ENCODE measurements at regions not wholly inside any gene's neighbourhood (a gene's known extent, or its start where the extent isn't known, plus 50 kb on each side); places are given as distances from the start of the nearest gene placed in this dataset.

DNA sequence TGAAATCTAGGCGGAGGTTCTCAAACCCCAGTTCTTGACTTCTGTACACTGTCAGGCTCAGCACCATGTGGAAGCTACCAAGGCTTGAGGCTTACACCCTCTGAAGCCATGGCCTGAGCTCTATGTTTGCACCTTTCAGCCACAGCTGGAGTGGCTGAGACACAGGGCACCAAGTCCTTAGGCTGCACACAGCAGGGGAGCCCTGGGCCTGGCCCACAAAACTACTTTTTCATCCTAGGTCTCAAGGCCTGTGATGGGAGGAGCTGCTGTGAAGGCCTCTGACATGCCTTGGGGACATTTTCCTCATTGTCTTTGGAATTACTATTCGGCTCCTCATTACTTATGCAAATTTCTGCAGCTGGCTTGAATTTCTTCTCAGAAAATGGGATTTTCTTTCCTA lies 503.2 kb upstream of the PCDH20 start:
- TF ChIP-seq TCF4 (CRISPR knock-in tag; IDR thresholded peaks at IDR 0.05; ENCODE audit: borderline replicate concordance) (no peak), RARB (CRISPR knock-in tag; IDR thresholded peaks at IDR 0.05) (no peak), ZNF8 (CRISPR knock-in tag; IDR thresholded peaks at IDR 0.05) (no peak), ARNTL (CRISPR knock-in tag; IDR thresholded peaks at IDR 0.05; ENCODE audit: borderline replicate concordance, low read depth) (no peak)
- TF ChIP-seq, protein P1, sequence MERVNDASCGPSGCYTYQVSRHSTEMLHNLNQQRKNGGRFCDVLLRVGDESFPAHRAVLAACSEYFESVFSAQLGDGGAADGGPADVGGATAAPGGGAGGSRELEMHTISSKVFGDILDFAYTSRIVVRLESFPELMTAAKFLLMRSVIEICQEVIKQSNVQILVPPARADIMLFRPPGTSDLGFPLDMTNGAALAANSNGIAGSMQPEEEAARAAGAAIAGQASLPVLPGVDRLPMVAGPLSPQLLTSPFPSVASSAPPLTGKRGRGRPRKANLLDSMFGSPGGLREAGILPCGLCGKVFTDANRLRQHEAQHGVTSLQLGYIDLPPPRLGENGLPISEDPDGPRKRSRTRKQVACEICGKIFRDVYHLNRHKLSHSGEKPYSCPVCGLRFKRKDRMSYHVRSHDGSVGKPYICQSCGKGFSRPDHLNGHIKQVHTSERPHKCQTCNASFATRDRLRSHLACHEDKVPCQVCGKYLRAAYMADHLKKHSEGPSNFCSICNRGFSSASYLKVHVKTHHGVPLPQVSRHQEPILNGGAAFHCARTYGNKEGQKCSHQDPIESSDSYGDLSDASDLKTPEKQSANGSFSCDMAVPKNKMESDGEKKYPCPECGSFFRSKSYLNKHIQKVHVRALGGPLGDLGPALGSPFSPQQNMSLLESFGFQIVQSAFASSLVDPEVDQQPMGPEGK (CRISPR knock-in tag; IDR thresholded peaks at IDR 0.05; ENCODE audit: borderline replicate concordance): no peak
- TF ChIP-seq, protein P2, sequence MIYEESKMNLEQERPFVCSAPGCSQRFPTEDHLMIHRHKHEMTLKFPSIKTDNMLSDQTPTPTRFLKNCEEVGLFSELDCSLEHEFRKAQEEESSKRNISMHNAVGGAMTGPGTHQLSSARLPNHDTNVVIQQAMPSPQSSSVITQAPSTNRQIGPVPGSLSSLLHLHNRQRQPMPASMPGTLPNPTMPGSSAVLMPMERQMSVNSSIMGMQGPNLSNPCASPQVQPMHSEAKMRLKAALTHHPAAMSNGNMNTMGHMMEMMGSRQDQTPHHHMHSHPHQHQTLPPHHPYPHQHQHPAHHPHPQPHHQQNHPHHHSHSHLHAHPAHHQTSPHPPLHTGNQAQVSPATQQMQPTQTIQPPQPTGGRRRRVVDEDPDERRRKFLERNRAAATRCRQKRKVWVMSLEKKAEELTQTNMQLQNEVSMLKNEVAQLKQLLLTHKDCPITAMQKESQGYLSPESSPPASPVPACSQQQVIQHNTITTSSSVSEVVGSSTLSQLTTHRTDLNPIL (CRISPR knock-in tag; IDR thresholded peaks at IDR 0.05; ENCODE audit: low read depth): no peak
